ENCODE measurements at regions not wholly inside any gene's neighbourhood (a gene's known extent, or its start where the extent isn't known, plus 50 kb on each side); places are given as distances from the start of the nearest gene placed in this dataset.

GRCh38 chr11:71135112-71135511, 117.3 kb downstream of the SHANK2 start:
- TF ChIP-seq EZH2 (IDR thresholded peaks at IDR 0.05; ENCODE audit: insufficient read depth, low read length) = no peak
- TF ChIP-seq CTCF (IDR thresholded peaks at IDR 0.05; ENCODE audit: insufficient read depth, low read depth, low read length) = no peak
